HG03460 (cell line): ENCODE measurements at regions not wholly inside any gene's neighbourhood (a gene's known extent, or its start where the extent isn't known, plus 50 kb on each side); places are given as distances from the start of the nearest gene placed in this dataset.

Experiments used
- ATAC-seq: cut with Tn5 transposase; IDR thresholded peaks from one replicate; pipeline ENCODE4 v1.9.1; 2021; ENCODE audit not compliant: unreplicated experiment

DNA sequence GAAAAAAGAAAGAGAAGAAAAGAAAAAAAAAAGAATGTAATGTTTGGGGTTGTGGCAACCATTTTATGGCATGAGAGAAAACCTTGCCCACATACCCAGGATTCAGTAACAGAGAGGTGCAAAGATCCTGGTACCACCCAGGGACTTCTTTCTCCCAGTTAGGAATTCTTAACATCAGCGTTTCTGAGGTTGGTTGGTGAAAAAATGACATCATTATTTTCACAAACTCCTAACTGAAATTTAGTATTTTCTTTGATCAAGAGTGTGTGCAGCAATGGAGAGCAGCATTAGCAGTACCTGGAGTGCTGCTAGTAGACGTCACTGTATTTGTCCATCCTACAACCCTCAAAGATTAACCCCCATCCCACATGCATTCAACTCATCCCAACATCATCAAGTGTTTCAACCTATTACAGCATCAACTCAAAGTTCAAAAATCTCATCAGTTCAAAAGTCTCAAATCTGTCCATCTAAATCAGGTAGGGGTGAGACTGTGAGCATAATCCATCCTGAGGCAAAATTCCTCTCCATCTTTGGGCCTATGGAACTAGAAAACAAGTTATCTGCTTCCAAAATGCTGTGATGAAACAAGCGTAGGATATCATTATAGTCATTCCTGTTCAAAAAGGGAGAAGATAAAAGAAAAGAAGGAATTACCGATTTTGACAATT, 60.1 kb upstream of the MSX2 start:
- ATAC-seq: no peak

DNA sequence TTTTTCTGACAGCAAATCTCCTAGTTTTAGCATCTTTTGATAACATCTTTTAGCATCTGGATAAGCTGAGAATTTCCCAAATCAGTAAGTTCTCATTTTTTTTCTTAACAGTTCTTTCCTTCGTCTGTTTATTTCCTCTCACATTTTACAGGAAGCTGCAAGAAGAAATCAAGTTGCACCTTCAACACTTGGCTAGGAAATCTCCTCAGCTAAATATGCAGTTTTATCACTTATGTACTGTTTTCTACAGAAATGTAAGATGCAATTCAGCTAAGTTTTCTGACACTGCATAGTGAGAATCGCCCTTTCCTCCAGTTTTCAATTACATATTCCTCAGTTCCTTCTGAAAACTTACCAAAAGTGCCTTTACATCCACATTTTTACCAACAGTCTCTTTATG, 59.0 kb upstream of the MSX2 start:
- no peak for ATAC-seq

DNA sequence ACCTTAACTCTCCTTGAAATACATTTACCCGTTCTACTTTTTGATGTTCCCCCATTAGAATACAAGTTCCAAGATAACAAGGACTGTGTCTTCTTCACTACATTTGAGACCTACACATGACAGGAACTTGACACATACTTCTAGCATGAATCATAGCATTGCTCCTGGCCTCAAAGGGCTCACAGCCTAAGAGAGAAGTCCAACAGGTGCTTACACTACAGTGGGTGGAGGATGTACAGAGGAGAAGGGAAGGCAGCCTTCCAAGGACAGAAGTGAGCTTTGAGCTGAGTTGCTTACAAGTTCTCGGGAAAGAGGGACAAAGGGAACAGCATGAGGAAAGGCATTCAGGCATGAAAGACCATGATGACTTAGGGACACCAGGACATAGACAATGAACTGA, 56.9 kb upstream of the MSX2 start:
- no peak for ATAC-seq

DNA sequence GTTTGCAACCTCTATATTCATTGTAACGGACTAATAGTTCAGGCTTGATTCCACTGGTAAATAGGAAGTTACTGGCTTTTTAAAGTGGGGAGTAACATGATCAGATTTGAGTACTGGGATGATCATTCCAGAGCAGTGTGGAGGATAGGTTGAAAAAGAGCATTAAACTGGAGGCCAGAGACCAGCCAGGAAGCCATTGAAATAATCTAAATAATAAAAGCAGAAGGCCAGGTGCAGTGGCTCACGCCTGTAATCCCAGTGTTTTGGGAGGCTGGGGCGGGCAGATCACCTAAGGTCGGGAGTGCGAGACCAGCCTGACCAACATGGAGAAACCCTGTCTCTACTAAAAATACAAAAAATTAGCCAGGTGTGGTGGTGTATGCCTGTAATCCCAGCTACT, 56.0 kb upstream of the MSX2 start:
- ATAC-seq: no peak
